NCI-H1436 (cell line): ENCODE measurements at regions not wholly inside any gene's neighbourhood (a gene's known extent, or its start where the extent isn't known, plus 50 kb on each side); places are given as distances from the start of the nearest gene placed in this dataset.
"Not testable (repeated sequence)": the region's sequence is repeated elsewhere in the genome, so short reads cannot be mapped to it uniquely, and the experiment has no call there.

ENCODE experiments used
- DNase-seq: peaks from one replicate; lab custom pipeline; 2025; lab: John Stamatoyannopoulos, UW

- DNase-seq = no peak
Measured at GRCh38 chr10:36872702-36873393, 252.6 kb upstream of the ANKRD30A start.

GRCh38 chr10:36840788-36841187 is 284.6 kb upstream of the ANKRD30A start:
- no peak for DNase-seq

GRCh38 chr10:36837416-36837815 is 288.0 kb upstream of the ANKRD30A start:
- DNase-seq = no peak

GRCh38 chr10:36819781-36820180 is 305.6 kb upstream of the ANKRD30A start:
- DNase-seq = no peak

GRCh38 chr10:36817898-36818297 is 307.5 kb upstream of the ANKRD30A start:
- no peak for DNase-seq

- no peak for DNase-seq
Measured at GRCh38 chr10:36808625-36809362, 316.6 kb upstream of the ANKRD30A start.

- no peak for DNase-seq
Measured at GRCh38 chr10:36803229-36803628, 322.2 kb upstream of the ANKRD30A start.

GRCh38 chr10:36802490-36803153 is 322.8 kb upstream of the ANKRD30A start:
- no peak for DNase-seq

GRCh38 chr10:36801660-36802059 is 323.7 kb upstream of the ANKRD30A start:
- DNase-seq = no peak

GRCh38 chr10:36794981-36795380 is 330.4 kb upstream of the ANKRD30A start:
- DNase-seq = no peak

GRCh38 chr10:36789974-36790373 is 335.4 kb upstream of the ANKRD30A start:
- DNase-seq = no peak

- DNase-seq = no peak
Measured at GRCh38 chr10:36788152-36788551, 337.2 kb upstream of the ANKRD30A start.

GRCh38 chr10:36783400-36783799 is 342.0 kb upstream of the ANKRD30A start:
- no peak for DNase-seq

- no peak for DNase-seq
Measured at GRCh38 chr10:36781570-36781969, 343.8 kb upstream of the ANKRD30A start.

GRCh38 chr10:36780158-36780557 is 345.2 kb upstream of the ANKRD30A start:
- DNase-seq = no peak

GRCh38 chr10:36779238-36779846 is 346.1 kb upstream of the ANKRD30A start:
- peak; percentile 63 for DNase-seq

- no peak for DNase-seq
Measured at GRCh38 chr10:36778651-36779050, 346.7 kb upstream of the ANKRD30A start.

- DNase-seq = no peak
Measured at GRCh38 chr10:36773652-36774051, 351.7 kb upstream of the ANKRD30A start.

GRCh38 chr10:36771725-36772124 is 353.7 kb upstream of the ANKRD30A start:
- DNase-seq = no peak

- not testable (repeated sequence) for DNase-seq
Measured at GRCh38 chr10:36769741-36770140, 355.7 kb upstream of the ANKRD30A start.

GRCh38 chr10:36766940-36767339 is 358.5 kb upstream of the ANKRD30A start:
- DNase-seq = no peak

GRCh38 chr10:36766415-36766810 is 359.0 kb upstream of the ANKRD30A start:
- no peak for DNase-seq
